Vagina (tissue), 2 donors: ENCODE measurements at regions not wholly inside any gene's neighbourhood (a gene's known extent, or its start where the extent isn't known, plus 50 kb on each side); places are given as distances from the start of the nearest gene placed in this dataset.

Experiments
- DNase-seq, 2 donors: peaks; one replicate each; pipeline ENCODE4 v3.0.0-alpha.2; 2017; ENCODE audit errors: extremely low spot score in 2 of 2
- H3K27ac ChIP-seq: fragments of 200-600 bp; sonication (generic); one replicate; pipeline ENCODE4 v1.5.1; 2019
- H3K27me3 ChIP-seq: fragments of 200-600 bp; sonication (generic); one replicate; pipeline ENCODE4 v1.5.1; 2019
- H3K36me3 ChIP-seq, 2 donors: fragments of 200-600 bp; sonication (generic); one replicate each; pipeline ENCODE4 v1.5.1; 2017 to 2019
- H3K4me1 ChIP-seq: fragments of 200-600 bp; sonication (generic); one replicate; pipeline ENCODE4 v1.5.1; 2019
- H3K4me3 ChIP-seq, 2 donors: fragments of 200-600 bp; sonication (generic); 1 replicate in 1 of 2; 2 replicates in 1 of 2; pipeline ENCODE4 v1.5.1; 2016 to 2019
- H3K9me3 ChIP-seq: fragments of 200-600 bp; sonication (generic); one replicate; pipeline ENCODE4 v1.5.1; 2019
- POLR2A ChIP-seq, 2 donors: fragments of 450-650 bp; IDR thresholded peaks; one replicate each; pipeline ENCODE4 v1.6.1; 2017; ENCODE audit warnings: antibody characterized with exemption in 2 of 2, mild to moderate bottlenecking in 2 of 2, moderate library complexity in 2 of 2
- POLR2AphosphoS5 ChIP-seq, 2 donors: sonication (generic); formaldehyde crosslinking; IDR thresholded peaks; one replicate each; pipeline ENCODE4 v1.9.0; 2017; ENCODE audit warnings: antibody characterized with exemption in 2 of 2, mild to moderate bottlenecking in 2 of 2, low read depth in 1 of 2; ENCODE audit not compliant: insufficient read depth in 1 of 2
- intact Hi-C: fragments of 100-400 bp; cut with DNase I; formaldehyde crosslinking; loops from one replicate; pipeline ENCODE4 v1.15.1; 2023
- TF ChIP-seq, protein P1 (sequence below), 3 experiments: fragments of 450-650 bp in 2 of 3; fragments of 200-600 bp in 1 of 3; sonication (generic) in 1 of 3; IDR thresholded peaks; one replicate each; pipeline ENCODE4 v1.5.1; 2017 to 2019; ENCODE audit warnings: antibody characterized with exemption in 3 of 3, mild to moderate bottlenecking in 2 of 3, moderate library complexity in 2 of 3

DNA sequence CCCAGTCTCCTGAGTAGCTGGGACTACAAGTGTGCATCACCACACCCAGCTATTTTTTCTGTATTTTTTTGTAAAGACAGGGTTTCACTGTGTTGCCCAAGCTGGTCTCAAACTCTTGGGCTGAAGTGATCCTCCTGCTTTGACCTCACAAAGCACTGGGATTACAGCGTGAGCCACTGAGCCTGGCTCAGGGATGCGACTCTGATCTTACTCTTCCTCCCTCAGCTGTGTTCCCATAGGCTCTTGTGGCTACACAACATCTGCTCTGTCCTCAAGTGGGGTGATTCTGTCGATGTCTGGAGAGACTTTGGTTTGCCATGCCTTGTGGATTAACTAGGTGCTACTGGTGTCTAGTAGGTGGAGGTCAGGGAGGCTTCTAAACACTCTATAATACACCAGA lies 127.0 kb upstream of the SERPIND1 start:
- Histone ChIP-seq H3K9me3 (no peaks in the 10 kb centered on the region), H3K4me1 (no peaks in the 10 kb centered on the region), H3K27me3 (no peaks in the 10 kb centered on the region), H3K4me3 (no peak overlapping the region), H3K36me3 (no peaks in the 10 kb centered on the region), H3K27ac (no peak overlapping the region)
- intact Hi-C loops: no loop called here
- peak; percentile 20 to 43 for DNase-seq
- TF ChIP-seq POLR2AphosphoS5 (IDR thresholded peaks at IDR 0.05; ENCODE audit: insufficient read depth in 1 of 2, low read depth in 1 of 2) (no peak), POLR2A (IDR thresholded peaks at IDR 0.05) (no peak)
- TF ChIP-seq, protein P1, sequence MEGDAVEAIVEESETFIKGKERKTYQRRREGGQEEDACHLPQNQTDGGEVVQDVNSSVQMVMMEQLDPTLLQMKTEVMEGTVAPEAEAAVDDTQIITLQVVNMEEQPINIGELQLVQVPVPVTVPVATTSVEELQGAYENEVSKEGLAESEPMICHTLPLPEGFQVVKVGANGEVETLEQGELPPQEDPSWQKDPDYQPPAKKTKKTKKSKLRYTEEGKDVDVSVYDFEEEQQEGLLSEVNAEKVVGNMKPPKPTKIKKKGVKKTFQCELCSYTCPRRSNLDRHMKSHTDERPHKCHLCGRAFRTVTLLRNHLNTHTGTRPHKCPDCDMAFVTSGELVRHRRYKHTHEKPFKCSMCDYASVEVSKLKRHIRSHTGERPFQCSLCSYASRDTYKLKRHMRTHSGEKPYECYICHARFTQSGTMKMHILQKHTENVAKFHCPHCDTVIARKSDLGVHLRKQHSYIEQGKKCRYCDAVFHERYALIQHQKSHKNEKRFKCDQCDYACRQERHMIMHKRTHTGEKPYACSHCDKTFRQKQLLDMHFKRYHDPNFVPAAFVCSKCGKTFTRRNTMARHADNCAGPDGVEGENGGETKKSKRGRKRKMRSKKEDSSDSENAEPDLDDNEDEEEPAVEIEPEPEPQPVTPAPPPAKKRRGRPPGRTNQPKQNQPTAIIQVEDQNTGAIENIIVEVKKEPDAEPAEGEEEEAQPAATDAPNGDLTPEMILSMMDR (IDR thresholded peaks at IDR 0.05): no peak

DNA sequence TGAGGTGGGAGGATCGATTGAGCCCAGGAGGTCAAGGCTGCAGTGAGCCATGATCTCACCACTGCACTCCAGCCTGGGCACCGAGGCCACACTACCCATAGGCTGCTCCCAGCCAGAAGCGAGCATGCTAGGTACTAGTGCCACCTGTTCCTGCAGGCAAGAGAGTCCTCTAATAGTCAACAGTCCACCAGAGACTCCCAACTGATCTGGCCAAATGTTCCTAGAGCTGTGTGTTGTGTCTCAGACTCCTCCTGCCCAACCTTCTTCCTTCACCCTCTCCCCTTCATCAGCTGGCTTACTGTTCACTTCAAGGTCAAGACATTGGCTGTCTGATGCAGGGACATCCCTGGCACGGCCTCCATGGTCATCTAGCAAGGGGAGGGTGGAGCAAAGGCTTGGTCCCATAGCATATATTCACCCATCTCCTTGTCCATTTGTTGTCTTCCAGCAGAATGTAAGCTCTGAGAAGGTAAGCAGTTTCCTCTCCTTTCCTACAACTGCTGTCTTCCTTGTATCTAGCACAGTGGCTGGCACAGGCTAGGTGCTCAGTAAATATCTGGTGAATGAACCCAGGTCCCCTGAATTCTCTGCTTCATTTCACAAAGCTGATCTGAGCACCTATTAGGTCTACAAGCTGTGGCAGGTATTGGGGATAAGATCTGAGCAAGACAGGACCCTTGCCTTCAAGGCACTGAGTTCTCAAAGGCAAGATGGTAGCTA lies 126.2 kb upstream of the SERPIND1 start:
- H3K4me3 ChIP-seq: no peak overlapping the region
- no peaks in the 10 kb centered on the region for H3K9me3 ChIP-seq
- no peaks in the 10 kb centered on the region for H3K27me3 ChIP-seq
- H3K27ac ChIP-seq: no peak overlapping the region
- no peaks in the 10 kb centered on the region for H3K4me1 ChIP-seq
- TF ChIP-seq, protein P1 (IDR thresholded peaks at IDR 0.05): no peak
- TF ChIP-seq POLR2AphosphoS5 (IDR thresholded peaks at IDR 0.05; ENCODE audit: insufficient read depth in 1 of 2, low read depth in 1 of 2) (no peak), POLR2A (IDR thresholded peaks at IDR 0.05) (no peak)
- H3K36me3 ChIP-seq: no peaks in the 10 kb centered on the region
- DNase-seq: peak; percentile 29 to 46
- intact Hi-C loops: no loop called here

DNA sequence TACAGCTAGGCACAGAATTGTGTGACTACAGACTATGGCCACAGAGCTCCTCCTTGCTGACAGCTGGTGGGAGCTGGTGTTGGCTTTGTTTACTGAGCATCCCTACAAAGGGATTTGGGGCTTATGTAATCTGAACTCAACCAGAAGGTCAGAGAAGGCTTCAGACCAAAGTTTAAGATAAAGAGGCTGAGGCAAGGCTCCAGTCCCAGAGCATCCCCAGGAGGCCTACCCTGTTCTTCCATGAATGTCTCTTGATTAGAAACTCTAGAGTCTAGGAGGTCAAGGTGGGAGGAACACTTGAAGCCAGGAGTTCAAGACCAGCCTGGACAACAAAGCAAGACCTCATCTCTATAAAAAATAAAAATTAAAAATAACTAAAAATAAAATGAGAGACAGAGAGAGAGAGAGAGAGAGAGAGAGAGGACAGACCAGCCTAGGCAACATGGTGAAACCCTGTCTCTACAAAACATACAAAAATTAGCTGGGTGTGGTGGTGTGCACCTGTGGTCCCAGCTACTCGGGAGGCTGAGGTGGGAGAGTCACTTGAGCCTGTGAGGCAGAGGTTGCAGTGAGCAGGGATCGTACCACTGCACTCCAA lies 125.5 kb upstream of the SERPIND1 start:
- intact Hi-C loops: no loop called here
- H3K27ac ChIP-seq: no peak overlapping the region
- TF ChIP-seq, protein P1 (IDR thresholded peaks at IDR 0.05): no peak
- TF ChIP-seq POLR2AphosphoS5 (IDR thresholded peaks at IDR 0.05; ENCODE audit: insufficient read depth in 1 of 2, low read depth in 1 of 2) (no peak), POLR2A (IDR thresholded peaks at IDR 0.05) (no peak)
- no peaks in the 10 kb centered on the region for H3K27me3 ChIP-seq
- H3K36me3 ChIP-seq: no peaks in the 10 kb centered on the region
- no peaks in the 10 kb centered on the region for H3K4me1 ChIP-seq
- H3K4me3 ChIP-seq: no peak overlapping the region
- no peak for DNase-seq
- no peaks in the 10 kb centered on the region for H3K9me3 ChIP-seq

- TF ChIP-seq POLR2A (IDR thresholded peaks at IDR 0.05) (no peak), POLR2AphosphoS5 (IDR thresholded peaks at IDR 0.05; ENCODE audit: insufficient read depth in 1 of 2, low read depth in 1 of 2) (no peak)
- TF ChIP-seq, protein P1 (IDR thresholded peaks at IDR 0.05): no peak
- DNase-seq: peak; percentile 37 to 64
- Histone ChIP-seq H3K4me3 (no peak overlapping the region), H3K27ac (no peak overlapping the region), H3K4me1 (no peaks in the 10 kb centered on the region), H3K27me3 (no peaks in the 10 kb centered on the region), H3K9me3 (no peaks in the 10 kb centered on the region), H3K36me3 (no peaks in the 10 kb centered on the region)
- intact Hi-C loops: no loop called here
Measured at GRCh38 chr22:20650294-20651207, 123.4 kb upstream of the SERPIND1 start.
